Testis (tissue), 2 donors: ENCODE measurements at regions not wholly inside any gene's neighbourhood (a gene's known extent, or its start where the extent isn't known, plus 50 kb on each side); places are given as distances from the start of the nearest gene placed in this dataset.

Experiments
- DNase-seq: peaks from one replicate; pipeline ENCODE4 v3.0.0-alpha.2; 2019
- H3K27ac ChIP-seq, 2 donors: fragments of 200-600 bp; sonication (generic); one replicate each; pipeline ENCODE4 v1.5.1; 2019
- H3K27me3 ChIP-seq: fragments of 200-600 bp; sonication (generic); one replicate; pipeline ENCODE4 v1.5.1; 2019
- H3K36me3 ChIP-seq: fragments of 200-600 bp; sonication (generic); one replicate; pipeline ENCODE4 v1.5.1; 2017; ENCODE audit warnings: low read depth; ENCODE audit errors: missing control alignments
- H3K4me1 ChIP-seq: fragments of 200-600 bp; sonication (generic); one replicate; pipeline ENCODE4 v1.5.1; 2019
- H3K4me3 ChIP-seq, 2 donors: fragments of 200-600 bp; sonication (generic); one replicate each; pipeline ENCODE4 v1.5.1; 2017 to 2019
- H3K9me3 ChIP-seq: fragments of 200-600 bp; sonication (generic); one replicate; pipeline ENCODE4 v1.5.1; 2017
- CTCF ChIP-seq, 3 experiments: fragments of 450-650 bp in 2 of 3; fragments of 200-600 bp in 1 of 3; sonication (generic) in 1 of 3; IDR thresholded peaks; one replicate each; pipeline ENCODE4 v1.5.1; 2016 to 2019; ENCODE audit warnings: antibody characterized with exemption in 3 of 3, mild to moderate bottlenecking in 2 of 3, moderate library complexity in 1 of 3
- POLR2A ChIP-seq: fragments of 450-650 bp; IDR thresholded peaks from one replicate; pipeline ENCODE4 v1.6.1; 2017; ENCODE audit warnings: antibody characterized with exemption, mild to moderate bottlenecking, moderate library complexity
- WGBS, 2 donors: methylation state at CpG; one replicate each; pipeline ENCODE4 v1.1.5; 2018; 5-methylcytosine and 5-hydroxymethylcytosine counted together
- intact Hi-C: fragments of 100-400 bp; cut with DNase I; formaldehyde crosslinking; loops from one replicate; pipeline ENCODE4 v1.15.1; 2023; ENCODE audit warnings: low total_unique reads

DNA sequence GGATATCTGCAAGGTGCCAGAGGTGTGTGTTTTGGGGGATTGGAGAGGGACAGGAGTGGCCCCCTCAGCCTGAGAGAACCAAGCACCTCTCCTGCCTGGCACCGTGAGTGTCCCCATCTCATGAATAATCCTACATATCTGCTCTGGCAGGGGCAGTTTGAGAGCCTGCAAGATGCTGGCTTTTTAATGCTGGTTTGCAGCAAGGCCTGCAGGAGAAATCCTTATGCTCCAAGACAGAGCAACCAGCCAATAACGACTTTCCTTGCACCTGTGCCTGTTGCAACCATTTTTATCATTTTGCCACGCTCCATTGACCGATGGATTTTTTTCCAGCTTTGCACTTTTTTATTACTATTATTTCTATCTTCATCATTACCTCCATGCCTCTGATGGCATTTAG is 259.4 kb upstream of the SKOR2 start:
- DNase-seq: no peak

DNA sequence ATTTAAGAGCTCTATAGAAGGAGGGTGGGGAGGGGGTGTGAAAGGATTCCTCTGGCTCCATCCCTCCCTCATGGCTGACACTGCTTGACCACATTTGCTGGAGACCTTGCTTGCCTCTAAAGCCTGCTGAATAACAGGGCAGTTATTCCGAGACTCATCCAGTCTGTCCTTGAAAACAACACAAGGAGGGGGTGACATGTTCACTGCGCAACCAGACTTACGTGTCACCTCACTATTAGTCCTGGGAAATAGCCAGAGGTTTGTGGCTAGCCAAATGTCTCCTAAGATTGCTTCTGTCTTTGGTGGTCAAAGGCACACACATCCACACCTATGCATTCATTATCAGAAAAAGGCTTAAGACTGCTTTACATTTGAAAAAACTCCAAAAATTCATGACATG is 256.2 kb upstream of the SKOR2 start:
- no peak overlapping the region for H3K27ac ChIP-seq
- TF ChIP-seq CTCF (IDR thresholded peaks at IDR 0.05): no peak
- no peak for TF ChIP-seq POLR2A
- intact Hi-C loops: no loop called here
- H3K4me3 ChIP-seq: no peak overlapping the region
- no peaks in the 10 kb centered on the region for H3K36me3 ChIP-seq
- no peaks in the 10 kb centered on the region for H3K4me1 ChIP-seq
- H3K27me3 ChIP-seq: no peaks in the 10 kb centered on the region
- no peak for DNase-seq
- no peaks in the 10 kb centered on the region for H3K9me3 ChIP-seq
- WGBS, 2 donors: 72 to 74% methylated on average over 3 of the region's 3 CpGs

More for the DNA sequence above, 259.4 kb upstream of the SKOR2 start:
- intact Hi-C loops: no loop called here
- no peak overlapping the region for H3K27ac ChIP-seq
- TF ChIP-seq POLR2A (no peak), CTCF (IDR thresholded peaks at IDR 0.05) (no peak)
- 90 to 95% methylated on average over 4 of the region's 4 CpGs for WGBS, 2 donors
- no peaks in the 10 kb centered on the region for H3K9me3 ChIP-seq
- H3K4me1 ChIP-seq: no peaks in the 10 kb centered on the region
- H3K36me3 ChIP-seq: no peaks in the 10 kb centered on the region
- H3K27me3 ChIP-seq: no peaks in the 10 kb centered on the region
- H3K4me3 ChIP-seq: no peak overlapping the region

GRCh38 chr18:47506897-47507296 is 255.4 kb upstream of the SKOR2 start:
- no peak for TF ChIP-seq CTCF (IDR thresholded peaks at IDR 0.05)
- TF ChIP-seq POLR2A: no peak
- intact Hi-C loops: no loop called here
- Histone ChIP-seq H3K4me1 (no peaks in the 10 kb centered on the region), H3K4me3 (no peak overlapping the region), H3K9me3 (no peaks in the 10 kb centered on the region), H3K36me3 (no peaks in the 10 kb centered on the region), H3K27me3 (no peaks in the 10 kb centered on the region), H3K27ac (no peak overlapping the region)
- WGBS, 2 donors: 34 to 36% methylated on average over 7 of the region's 7 CpGs
- DNase-seq: no peak

DNA sequence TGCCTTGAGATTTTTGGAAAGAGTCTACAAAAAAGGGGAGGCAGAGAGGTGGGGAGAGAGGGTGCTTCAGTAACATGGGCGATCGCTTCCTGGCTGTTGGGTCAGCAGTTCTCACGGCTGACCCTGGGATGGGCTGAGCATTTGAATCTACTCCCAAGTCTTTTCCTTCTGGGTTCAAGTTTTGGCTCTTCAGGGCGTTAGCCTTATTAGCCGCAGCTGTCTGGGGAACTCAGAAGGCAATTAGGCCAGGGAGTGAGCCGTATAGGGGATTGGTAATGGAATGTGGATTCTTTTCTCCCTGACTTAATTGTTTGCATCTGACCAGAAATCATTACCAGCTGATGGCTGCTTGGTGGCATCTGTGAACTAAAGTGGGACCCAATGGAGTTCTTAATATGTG is 250.5 kb upstream of the SKOR2 start:
- DNase-seq: no peak
- WGBS, 2 donors: 55 to 62% methylated on average over 6 of the region's 6 CpGs

More for the DNA sequence above, 250.5 kb upstream of the SKOR2 start:
- Histone ChIP-seq H3K4me3 (no peak overlapping the region), H3K9me3 (no peaks in the 10 kb centered on the region), H3K4me1 (no peaks in the 10 kb centered on the region), H3K27me3 (no peaks in the 10 kb centered on the region), H3K27ac (no peak overlapping the region), H3K36me3 (no peaks in the 10 kb centered on the region)
- TF ChIP-seq CTCF (IDR thresholded peaks at IDR 0.05): no peak
- no peak for TF ChIP-seq POLR2A
- intact Hi-C loops: no loop called here
